Osteoblast (primary cell): ENCODE measurements at regions not wholly inside any gene's neighbourhood (a gene's known extent, or its start where the extent isn't known, plus 50 kb on each side); places are given as distances from the start of the nearest gene placed in this dataset.
A peak's percentile ranks its signal among the peaks of the same experiment; 100 is the strongest.
"Not testable (repeated sequence)": the region's sequence is repeated elsewhere in the genome, so short reads cannot be mapped to it uniquely, and the experiment has no call there.

ENCODE experiments used
- DNase-seq: peaks from one replicate; pipeline ENCODE4 v3.0.0; 2011; ENCODE audit warnings: low spot score, mixed read lengths; ENCODE audit not compliant: insufficient read length; ENCODE audit errors: missing footprints
- H2AFZ ChIP-seq: 2 replicates; pipeline ENCODE4 v1.6.0; 2011; ENCODE audit warnings: mild to moderate bottlenecking, low read length
- H3K27ac ChIP-seq: 2 replicates; pipeline ENCODE4 v1.5.1; 2011; ENCODE audit warnings: mild to moderate bottlenecking, low read depth, low read length, moderate library complexity
- H3K27me3 ChIP-seq: 2 replicates; pipeline ENCODE4 v1.6.0; 2012; ENCODE audit warnings: mild to moderate bottlenecking, control low read depth, inconsistent platforms, low read length, moderate library complexity; ENCODE audit not compliant: insufficient read depth
- H3K36me3 ChIP-seq: 2 replicates; pipeline ENCODE4 v1.5.1; 2011; ENCODE audit warnings: mild to moderate bottlenecking, low read length, control low read depth, moderate library complexity; ENCODE audit not compliant: insufficient read depth
- H3K4me1 ChIP-seq: 2 replicates; pipeline ENCODE4 v1.5.1; 2011; ENCODE audit warnings: mild to moderate bottlenecking, low read length, control low read depth, moderate library complexity; ENCODE audit not compliant: insufficient read depth
- H3K4me2 ChIP-seq: 2 replicates; pipeline ENCODE4 v1.6.0; 2011; ENCODE audit warnings: mild to moderate bottlenecking, low read length; ENCODE audit not compliant: insufficient read depth
- H3K4me3 ChIP-seq: fragments of 200-600 bp; sonication (generic); 3 replicates; pipeline ENCODE4 v1.5.1; 2012; ENCODE audit warnings: mild to moderate bottlenecking, low read length, inconsistent platforms; ENCODE audit not compliant: insufficient read depth
- H3K79me2 ChIP-seq: 2 replicates; pipeline ENCODE4 v1.6.0; 2012; ENCODE audit warnings: mild to moderate bottlenecking, low read length, control low read depth, inconsistent platforms; ENCODE audit not compliant: insufficient read depth
- H3K9me3 ChIP-seq: 2 replicates; pipeline ENCODE4 v1.5.1; 2011; ENCODE audit warnings: low read depth, low read length, control low read depth
- H4K20me1 ChIP-seq: 2 replicates; pipeline ENCODE4 v1.6.0; 2012; ENCODE audit warnings: mild to moderate bottlenecking, low read length, control low read depth; ENCODE audit not compliant: insufficient read depth
- TF ChIP-seq, protein P1 (sequence below): IDR thresholded peaks from 2 replicates; pipeline ENCODE4 v1.5.1; 2011; ENCODE audit warnings: mild to moderate bottlenecking, low read depth, low read length, moderate library complexity; ENCODE audit errors: extremely low read depth

- Histone ChIP-seq H4K20me1 (no peaks in the 10 kb centered on the region), H3K4me1 (peaks cover 47% of the 10 kb centered on the region), H3K79me2 (no peaks in the 10 kb centered on the region), H3K27ac (peak overlapping the region; percentile 49), H3K4me2 (peak overlapping the region; percentile 11), H3K36me3 (no peaks in the 10 kb centered on the region), H3K27me3 (no peaks in the 10 kb centered on the region), H3K9me3 (peaks cover 3% of the 10 kb centered on the region), H3K4me3 (no peak overlapping the region), H2AFZ (no peak overlapping the region)
- TF ChIP-seq, protein P1, sequence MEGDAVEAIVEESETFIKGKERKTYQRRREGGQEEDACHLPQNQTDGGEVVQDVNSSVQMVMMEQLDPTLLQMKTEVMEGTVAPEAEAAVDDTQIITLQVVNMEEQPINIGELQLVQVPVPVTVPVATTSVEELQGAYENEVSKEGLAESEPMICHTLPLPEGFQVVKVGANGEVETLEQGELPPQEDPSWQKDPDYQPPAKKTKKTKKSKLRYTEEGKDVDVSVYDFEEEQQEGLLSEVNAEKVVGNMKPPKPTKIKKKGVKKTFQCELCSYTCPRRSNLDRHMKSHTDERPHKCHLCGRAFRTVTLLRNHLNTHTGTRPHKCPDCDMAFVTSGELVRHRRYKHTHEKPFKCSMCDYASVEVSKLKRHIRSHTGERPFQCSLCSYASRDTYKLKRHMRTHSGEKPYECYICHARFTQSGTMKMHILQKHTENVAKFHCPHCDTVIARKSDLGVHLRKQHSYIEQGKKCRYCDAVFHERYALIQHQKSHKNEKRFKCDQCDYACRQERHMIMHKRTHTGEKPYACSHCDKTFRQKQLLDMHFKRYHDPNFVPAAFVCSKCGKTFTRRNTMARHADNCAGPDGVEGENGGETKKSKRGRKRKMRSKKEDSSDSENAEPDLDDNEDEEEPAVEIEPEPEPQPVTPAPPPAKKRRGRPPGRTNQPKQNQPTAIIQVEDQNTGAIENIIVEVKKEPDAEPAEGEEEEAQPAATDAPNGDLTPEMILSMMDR, result no peak
- DNase-seq, result no peak
Measured at GRCh38 chr16:65314627-65315008, 192.8 kb upstream of the CDH11 start.

- H3K36me3 ChIP-seq, result no peaks in the 10 kb centered on the region
- H3K4me1 ChIP-seq, result peaks cover 47% of the 10 kb centered on the region
Measured at GRCh38 chr16:65313936-65314626, 192.2 kb upstream of the CDH11 start.

DNA sequence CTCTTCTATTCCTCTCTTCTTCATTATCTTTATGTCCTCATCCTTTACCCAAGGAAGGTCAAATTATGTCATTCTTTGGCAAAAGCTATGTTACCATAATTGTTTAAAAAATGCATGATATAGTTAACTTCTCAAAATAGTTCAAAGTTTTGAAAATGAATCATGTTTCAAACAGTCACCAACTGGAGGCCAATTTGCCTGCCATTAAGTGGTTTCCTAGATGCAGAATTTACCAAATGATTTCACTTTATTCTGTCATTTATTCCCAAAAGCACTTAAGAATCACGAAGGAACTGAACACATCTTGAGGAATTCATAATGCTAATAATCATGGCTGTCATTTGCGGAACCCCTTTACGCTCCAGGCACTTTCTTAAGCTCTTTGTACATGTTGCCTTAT is 190.9 kb upstream of the CDH11 start:
- Histone ChIP-seq H3K9me3 (peaks cover 3% of the 10 kb centered on the region), H3K4me3 (peak overlapping the region; percentile 12), H2AFZ (peak overlapping the region; percentile 26), H3K36me3 (no peaks in the 10 kb centered on the region), H3K27me3 (no peaks in the 10 kb centered on the region), H3K4me2 (peak overlapping the region; percentile 31), H4K20me1 (no peaks in the 10 kb centered on the region), H3K27ac (peak overlapping the region; percentile 86), H3K4me1 (peaks cover 49% of the 10 kb centered on the region), H3K79me2 (no peaks in the 10 kb centered on the region)
- DNase-seq, result peak; percentile 30
- TF ChIP-seq, protein P1, result no peak

More at GRCh38 chr16:65313936-65314626, 192.2 kb upstream of the CDH11 start:
- peak overlapping the region; percentile 11 for H3K4me2 ChIP-seq
- H3K27me3 ChIP-seq, result no peaks in the 10 kb centered on the region
- no peaks in the 10 kb centered on the region for H4K20me1 ChIP-seq
- TF ChIP-seq, protein P1, result no peak
- peaks cover 3% of the 10 kb centered on the region for H3K9me3 ChIP-seq
- H3K4me3 ChIP-seq, result no peak overlapping the region
- no peaks in the 10 kb centered on the region for H3K79me2 ChIP-seq
- H2AFZ ChIP-seq, result no peak overlapping the region
- DNase-seq, result peak; percentile 35
- H3K27ac ChIP-seq, result peak overlapping the region; percentile 86

- no peaks in the 10 kb centered on the region for H3K79me2 ChIP-seq
- no peaks in the 10 kb centered on the region for H3K27me3 ChIP-seq
- H2AFZ ChIP-seq, result no peak overlapping the region
- H3K36me3 ChIP-seq, result no peaks in the 10 kb centered on the region
- peak overlapping the region; percentile 86 for H3K27ac ChIP-seq
- peaks cover 3% of the 10 kb centered on the region for H3K9me3 ChIP-seq
- H3K4me2 ChIP-seq, result peak overlapping the region; percentile 31
- no peak for DNase-seq
- H3K4me1 ChIP-seq, result peaks cover 55% of the 10 kb centered on the region
- H4K20me1 ChIP-seq, result no peaks in the 10 kb centered on the region
- TF ChIP-seq, protein P1, result no peak
- H3K4me3 ChIP-seq, result no peak overlapping the region
Measured at GRCh38 chr16:65312071-65312470, 190.2 kb upstream of the CDH11 start.

- not testable (repeated sequence) for H3K79me2 ChIP-seq, H3K9me3 ChIP-seq, H3K36me3 ChIP-seq, H3K4me3 ChIP-seq, H4K20me1 ChIP-seq, H3K27me3 ChIP-seq, H2AFZ ChIP-seq
- H3K4me1 ChIP-seq, result peaks cover 54% of the 10 kb centered on the region
- peak overlapping the region; percentile 38 for H3K4me2 ChIP-seq
- peak; percentile 10 for DNase-seq
- peak overlapping the region; percentile 21 for H3K27ac ChIP-seq
Measured at GRCh38 chr16:65310491-65310890, 188.6 kb upstream of the CDH11 start.
